PC-9 (cell line): ENCODE measurements at regions not wholly inside any gene's neighbourhood (a gene's known extent, or its start where the extent isn't known, plus 50 kb on each side); places are given as distances from the start of the nearest gene placed in this dataset.

Source experiments
- BruUV-seq: library from RNA; stranded (reverse); fragments of 400-500 nt; replicated peaks from 2 replicates; lab custom pipeline; 2021; lab: Mats Ljungman, UMichigan
- CTCF ChIA-PET: fragments of 300-600 bp; sonication (Branson Sonifier 250); formaldehyde crosslinking; loops from one replicate; lab custom pipeline; 2022; ENCODE audit warnings: antibody characterized with exemption; lab: Charles Lee
- POLR2A ChIA-PET: fragments of 300-600 bp; sonication (Branson Sonifier 250); formaldehyde crosslinking; loops from one replicate; lab custom pipeline; 2022; ENCODE audit warnings: antibody characterized with exemption; ENCODE audit not compliant: unreplicated experiment; lab: Charles Lee
- DNase-seq, 2 experiments: peaks; one replicate each; pipeline versions ENCODE4 v3.0.0 to v3.0.0-alpha.2; 2015 to 2022; ENCODE audit warnings: mixed read lengths in 1 of 2
- H2AFZ ChIP-seq: fragments of 200-600 bp; sonication (generic); 2 replicates; pipeline ENCODE4 v1.8.1; 2017; ENCODE audit warnings: antibody characterized with exemption
- H3F3A ChIP-seq: fragments of 200-600 bp; sonication (generic); 2 replicates; pipeline ENCODE4 v1.8.1; 2017; ENCODE audit warnings: antibody characterized with exemption, mild to moderate bottlenecking, low read depth; ENCODE audit not compliant: insufficient read depth
- H3K27ac ChIP-seq: fragments of 200-600 bp; sonication (generic); 2 replicates; pipeline ENCODE4 v1.6.1; 2016; ENCODE audit warnings: mixed run types
- H3K27me3 ChIP-seq: fragments of 200-600 bp; sonication (generic); 2 replicates; pipeline ENCODE4 v1.6.1; 2016; ENCODE audit warnings: low read depth, mixed run types; ENCODE audit not compliant: insufficient read depth
- H3K36me3 ChIP-seq: fragments of 200-600 bp; sonication (generic); 2 replicates; pipeline ENCODE4 v1.6.1; 2016; ENCODE audit warnings: low read depth, mixed run types
- H3K4me1 ChIP-seq: fragments of 200-600 bp; sonication (generic); replicated peaks from 2 replicates; pipeline ENCODE4 v1.6.1; 2016; ENCODE audit warnings: mixed run types; ENCODE audit not compliant: insufficient read depth
- H3K4me2 ChIP-seq: fragments of 200-600 bp; sonication (generic); 2 replicates; pipeline ENCODE4 v1.6.1; 2017; ENCODE audit warnings: mixed run types
- H3K4me3 ChIP-seq: fragments of 200-600 bp; sonication (generic); 2 replicates; pipeline ENCODE4 v1.6.1; 2016; ENCODE audit warnings: mixed run types
- H3K79me2 ChIP-seq: fragments of 200-600 bp; sonication (generic); 2 replicates; pipeline ENCODE4 v1.6.1; 2017; ENCODE audit warnings: low read depth, mixed run types
- H3K9me2 ChIP-seq: fragments of 200-600 bp; sonication (generic); 2 replicates; pipeline ENCODE4 v1.8.1; 2017; ENCODE audit warnings: mild to moderate bottlenecking; ENCODE audit not compliant: insufficient read depth
- H3K9me3 ChIP-seq: fragments of 200-600 bp; sonication (generic); 2 replicates; pipeline ENCODE4 v1.8.1; 2016; ENCODE audit warnings: low read depth; ENCODE audit not compliant: insufficient read depth
- H4K20me1 ChIP-seq: fragments of 200-600 bp; sonication (generic); 2 replicates; pipeline ENCODE4 v1.8.1; 2017; ENCODE audit not compliant: insufficient read depth
- CTCF ChIP-seq: fragments of 200-600 bp; sonication (generic); conservative IDR thresholded peaks from 2 replicates; pipeline ENCODE4 v1.6.1; 2017; ENCODE audit warnings: mixed run types, antibody characterized with exemption, mild to moderate bottlenecking, moderate library complexity
- EZH2 ChIP-seq: fragments of 200-600 bp; sonication (generic); IDR thresholded peaks from 2 replicates; pipeline ENCODE4 v1.8.0; 2017; ENCODE audit warnings: antibody characterized with exemption, low read depth
- intact Hi-C: fragments of 100-400 bp; cut with micrococcal nuclease; formaldehyde crosslinking; loops from one replicate; pipeline ENCODE4 v1.10.0; 2022; ENCODE audit not compliant: unreplicated experiment

GRCh38 chr11:119484741-119485605 lies 62.0 kb upstream of the THY1 start:
- intact Hi-C loops, result loop anchor here (5.0 to 10.0 kb wide), 3 partner anchors 47 to 742 kb away; no protein-coding TSS in a partner anchor
- Histone ChIP-seq H3F3A (no peaks in the 10 kb centered on the region; the same call in 1 of the 2 replicates), H3K9me3 (no peaks in the 10 kb centered on the region), H4K20me1 (no peaks in the 10 kb centered on the region), H3K9me2 (no peaks in the 10 kb centered on the region), H3K4me1 (peaks cover 6% of the 10 kb centered on the region), H3K4me3 (no peak overlapping the region), H2AFZ (no peak overlapping the region), H3K36me3 (no peaks in the 10 kb centered on the region), H3K4me2 (no peak overlapping the region), H3K27ac (no peak overlapping the region), H3K79me2 (no peaks in the 10 kb centered on the region), H3K27me3 (peaks cover 27% of the 10 kb centered on the region)
- DNase-seq, result no peak
- TF ChIP-seq EZH2 (no peak), CTCF (no peak; the same call in 1 of the 2 replicates)
- BruUV-seq, result no TSS peak
- ChIA-PET POLR2A (no interaction called here), CTCF (no interaction called here)

GRCh38 chr11:119483881-119484371 lies 61.0 kb upstream of the THY1 start:
- intact Hi-C loops, result loop anchor here (5.0 to 10.0 kb wide), 3 partner anchors 48 to 743 kb away; no protein-coding TSS in a partner anchor
- no peak overlapping the region for H3K27ac ChIP-seq

More at GRCh38 chr11:119483881-119484371, 61.0 kb upstream of the THY1 start:
- Histone ChIP-seq H3K4me3 (no peak overlapping the region), H3K36me3 (no peaks in the 10 kb centered on the region), H3K79me2 (no peaks in the 10 kb centered on the region), H3K4me1 (peaks cover 6% of the 10 kb centered on the region), H4K20me1 (no peaks in the 10 kb centered on the region), H3K27me3 (peaks cover 17% of the 10 kb centered on the region), H3K4me2 (no peak overlapping the region), H3K9me2 (no peaks in the 10 kb centered on the region), H3K9me3 (no peaks in the 10 kb centered on the region), H2AFZ (no peak overlapping the region), H3F3A (no peaks in the 10 kb centered on the region; the same call in 1 of the 2 replicates)
- ChIA-PET POLR2A (no interaction called here), CTCF (no interaction called here)
- no peak for TF ChIP-seq CTCF
- TF ChIP-seq EZH2, result no peak
- DNase-seq, result no peak
- BruUV-seq, result no TSS peak
